ENCODE measurements at regions not wholly inside any gene's neighbourhood (a gene's known extent, or its start where the extent isn't known, plus 50 kb on each side); places are given as distances from the start of the nearest gene placed in this dataset.

DNA sequence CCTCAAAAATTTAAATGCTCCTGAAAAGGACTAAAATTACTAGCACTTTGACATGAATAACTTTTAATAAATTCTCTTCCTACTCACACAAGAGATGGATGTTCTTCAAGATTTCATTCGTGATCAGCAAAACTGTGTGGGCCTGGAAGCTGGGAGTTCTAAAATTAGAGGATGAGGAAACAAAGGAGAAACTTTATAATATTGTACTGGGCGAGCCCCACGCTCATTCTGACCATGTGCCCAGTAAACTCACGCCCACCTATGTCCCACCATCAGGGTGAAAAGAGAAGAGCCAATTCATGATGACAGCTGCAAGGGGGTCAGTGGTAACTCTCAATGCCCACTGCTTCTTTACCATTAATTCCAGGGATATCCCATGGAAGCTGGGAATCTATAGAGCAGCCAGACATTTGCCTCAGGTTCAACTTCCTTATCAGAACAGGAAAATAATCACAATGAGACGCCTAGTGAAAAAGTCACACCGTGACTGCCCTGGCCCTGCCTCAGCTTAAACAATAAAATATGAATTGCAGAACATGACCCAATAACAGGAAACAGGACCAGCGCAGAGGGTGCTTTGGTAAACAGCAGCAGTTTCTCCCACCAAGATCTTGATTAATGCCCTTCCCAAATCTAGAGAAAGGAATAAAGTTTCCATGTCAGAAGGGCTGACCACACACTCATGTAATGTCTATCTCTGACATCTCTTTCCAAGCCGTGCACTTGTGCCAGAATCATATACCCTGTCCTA lies 438.6 kb downstream of the TXNL1 start:
- Histone ChIP-seq H3K27ac (ENCODE audit: low read depth in 2 of 2, low read length in 2 of 2) (no peak overlapping the region), H3K9me3 (ENCODE audit: control insufficient read depth in 2 of 2, low read length in 2 of 2) (peaks cover 0 to 2% of the 10 kb centered on the region in 2 donors), H3K36me3 (ENCODE audit: control insufficient read depth in 2 of 2, insufficient read depth in 2 of 2, low read length in 2 of 2) (no peaks in the 10 kb centered on the region), H3K4me1 (ENCODE audit: control insufficient read depth in 2 of 2, insufficient read depth in 2 of 2, low read length in 2 of 2) (no peaks in the 10 kb centered on the region), H3K9ac (ENCODE audit: low read depth in 1 of 2, low read length in 2 of 2) (no peak overlapping the region), H3K27me3 (ENCODE audit: control insufficient read depth in 2 of 2, insufficient read depth in 2 of 2, low read length in 2 of 2) (no peaks in the 10 kb centered on the region), H3K4me3 (ENCODE audit: low read length in 2 of 2) (no peak overlapping the region)

GRCh38 chr18:56197241-56197859 lies 441.0 kb downstream of the TXNL1 start:
- Histone ChIP-seq H3K27ac (ENCODE audit: low read depth in 2 of 2, low read length in 2 of 2) (no peak overlapping the region), H3K4me3 (ENCODE audit: low read length in 2 of 2) (no peak overlapping the region), H3K9me3 (ENCODE audit: control insufficient read depth in 2 of 2, low read length in 2 of 2) (no peaks in the 10 kb centered on the region), H3K4me1 (ENCODE audit: control insufficient read depth in 2 of 2, insufficient read depth in 2 of 2, low read length in 2 of 2) (no peaks in the 10 kb centered on the region), H3K36me3 (ENCODE audit: control insufficient read depth in 2 of 2, insufficient read depth in 2 of 2, low read length in 2 of 2) (no peaks in the 10 kb centered on the region), H3K9ac (ENCODE audit: low read depth in 1 of 2, low read length in 2 of 2) (no peak overlapping the region), H3K27me3 (ENCODE audit: control insufficient read depth in 2 of 2, insufficient read depth in 2 of 2, low read length in 2 of 2) (no peaks in the 10 kb centered on the region)

DNA sequence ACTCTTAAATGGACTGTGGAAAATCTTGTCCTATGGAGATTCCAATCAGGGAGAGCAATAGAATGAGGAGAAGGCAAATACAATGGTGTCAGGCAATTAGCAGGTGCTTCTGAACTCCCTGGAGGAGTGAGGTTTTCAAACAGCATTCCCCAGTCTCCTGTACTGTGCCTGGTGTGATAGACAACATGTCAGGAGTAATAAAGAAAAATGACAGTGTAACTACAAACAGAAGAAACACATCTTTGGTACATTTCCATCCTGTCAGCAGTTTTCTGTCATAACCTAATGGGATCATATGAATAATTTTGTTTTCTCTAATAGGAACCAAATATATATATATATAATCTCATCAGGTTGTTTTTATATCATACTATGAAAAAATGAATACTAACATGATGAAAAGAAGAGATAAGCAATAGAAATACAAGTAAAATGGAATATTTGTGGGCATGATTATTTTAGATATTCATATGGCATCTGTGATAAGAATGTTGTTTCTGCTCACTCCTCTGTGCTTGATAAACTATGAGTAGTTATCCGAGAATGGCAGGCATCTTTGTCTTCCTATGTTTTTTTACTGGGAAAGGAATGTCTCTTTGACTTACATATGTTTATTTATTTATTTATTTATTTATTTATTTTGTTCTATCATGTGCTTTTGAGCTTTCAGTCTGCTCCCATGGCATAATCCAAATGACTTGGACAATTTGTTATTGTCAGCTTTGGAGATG lies 441.7 kb downstream of the TXNL1 start:
- H3K27me3 ChIP-seq (ENCODE audit: control insufficient read depth in 2 of 2, insufficient read depth in 2 of 2, low read length in 2 of 2), result no peaks in the 10 kb centered on the region
- no peak overlapping the region for H3K9ac ChIP-seq (ENCODE audit: low read depth in 1 of 2, low read length in 2 of 2)
- H3K4me3 ChIP-seq (ENCODE audit: low read length in 2 of 2), result no peak overlapping the region
- H3K4me1 ChIP-seq (ENCODE audit: control insufficient read depth in 2 of 2, insufficient read depth in 2 of 2, low read length in 2 of 2), result no peaks in the 10 kb centered on the region
- no peaks in the 10 kb centered on the region for H3K9me3 ChIP-seq (ENCODE audit: control insufficient read depth in 2 of 2, low read length in 2 of 2)
- H3K36me3 ChIP-seq (ENCODE audit: control insufficient read depth in 2 of 2, insufficient read depth in 2 of 2, low read length in 2 of 2), result no peaks in the 10 kb centered on the region
- H3K27ac ChIP-seq (ENCODE audit: low read depth in 2 of 2, low read length in 2 of 2), result no peak overlapping the region

GRCh38 chr18:56191334-56191733 lies 447.1 kb downstream of the TXNL1 start:
- no peaks in the 10 kb centered on the region for H3K36me3 ChIP-seq (ENCODE audit: control insufficient read depth in 2 of 2, insufficient read depth in 2 of 2, low read length in 2 of 2)
- no peaks in the 10 kb centered on the region for H3K27me3 ChIP-seq (ENCODE audit: control insufficient read depth in 2 of 2, insufficient read depth in 2 of 2, low read length in 2 of 2)
- no peak overlapping the region for H3K4me3 ChIP-seq (ENCODE audit: low read length in 2 of 2)
- no peaks in the 10 kb centered on the region for H3K4me1 ChIP-seq (ENCODE audit: control insufficient read depth in 2 of 2, insufficient read depth in 2 of 2, low read length in 2 of 2)
- H3K9me3 ChIP-seq (ENCODE audit: control insufficient read depth in 2 of 2, low read length in 2 of 2), result no peaks in the 10 kb centered on the region
- H3K27ac ChIP-seq (ENCODE audit: low read depth in 2 of 2, low read length in 2 of 2), result no peak overlapping the region
- no peak overlapping the region for H3K9ac ChIP-seq (ENCODE audit: low read depth in 1 of 2, low read length in 2 of 2)

GRCh38 chr18:56189615-56190014 lies 448.8 kb downstream of the TXNL1 start:
- no peaks in the 10 kb centered on the region for H3K27me3 ChIP-seq (ENCODE audit: control insufficient read depth in 2 of 2, insufficient read depth in 2 of 2, low read length in 2 of 2)
- H3K9me3 ChIP-seq (ENCODE audit: control insufficient read depth in 2 of 2, low read length in 2 of 2), result no peaks in the 10 kb centered on the region
- H3K4me3 ChIP-seq (ENCODE audit: low read length in 2 of 2), result no peak overlapping the region
- no peak overlapping the region for H3K9ac ChIP-seq (ENCODE audit: low read depth in 1 of 2, low read length in 2 of 2)
- H3K27ac ChIP-seq (ENCODE audit: low read depth in 2 of 2, low read length in 2 of 2), result no peak overlapping the region
- H3K4me1 ChIP-seq (ENCODE audit: control insufficient read depth in 2 of 2, insufficient read depth in 2 of 2, low read length in 2 of 2), result no peaks in the 10 kb centered on the region
- H3K36me3 ChIP-seq (ENCODE audit: control insufficient read depth in 2 of 2, insufficient read depth in 2 of 2, low read length in 2 of 2), result no peaks in the 10 kb centered on the region

DNA sequence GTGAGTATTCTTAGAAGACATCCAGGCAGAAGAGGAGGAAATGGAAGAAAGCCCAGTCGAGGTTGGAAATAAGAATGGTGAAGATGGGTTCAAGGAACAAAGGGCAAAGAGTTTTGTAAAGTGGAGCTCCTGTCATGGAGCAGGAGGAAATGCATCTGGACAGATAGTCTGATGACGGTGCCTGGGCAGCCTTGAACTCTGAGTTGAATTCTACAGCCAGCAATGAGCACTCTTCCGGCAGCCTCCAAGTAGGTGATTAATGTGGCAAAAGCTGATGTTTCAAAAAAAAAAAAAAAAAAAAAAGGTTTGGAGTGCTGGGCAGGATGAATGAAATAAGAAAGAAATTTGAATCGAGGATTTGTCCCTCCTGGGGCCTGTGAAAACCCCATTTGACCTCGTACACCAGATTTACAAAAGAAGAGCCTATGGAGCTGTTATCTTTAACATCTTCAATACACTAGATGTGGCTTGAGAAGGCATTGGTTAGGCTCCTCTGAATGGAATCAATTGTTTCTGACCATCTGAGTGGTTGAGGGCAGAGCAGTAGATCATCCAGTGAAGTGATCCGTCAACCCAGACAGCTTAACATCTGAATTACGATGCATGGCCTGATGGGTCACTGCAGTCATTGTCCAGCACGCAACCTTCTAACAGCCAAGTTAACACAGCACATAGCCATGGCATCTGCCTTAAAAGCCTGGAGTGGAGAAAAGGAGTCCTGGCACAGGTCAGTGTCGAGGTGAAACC lies 449.7 kb downstream of the TXNL1 start:
- H3K4me3 ChIP-seq (ENCODE audit: low read length in 2 of 2), result no peak overlapping the region

DNA sequence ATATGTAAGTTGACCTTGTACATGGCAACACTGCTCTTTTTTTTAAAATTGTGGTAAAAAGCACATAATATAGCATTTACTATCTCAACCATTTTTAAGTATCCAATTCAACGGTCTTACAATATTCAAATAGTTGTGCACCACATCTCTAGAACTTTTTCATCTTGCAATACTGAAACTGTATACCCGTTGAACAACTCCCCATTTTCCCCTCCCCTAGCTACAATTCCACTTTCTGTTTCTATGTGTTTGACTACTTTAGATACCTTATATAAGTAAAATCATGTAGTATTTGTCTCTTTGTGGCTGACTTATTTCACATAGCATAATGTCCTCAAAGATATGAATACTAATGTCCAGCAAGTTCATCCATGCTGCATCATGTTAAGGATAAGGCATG lies 452.1 kb downstream of the TXNL1 start:
- no peaks in the 10 kb centered on the region for H3K9me3 ChIP-seq (ENCODE audit: control insufficient read depth in 2 of 2, low read length in 2 of 2)
- H3K36me3 ChIP-seq (ENCODE audit: control insufficient read depth in 2 of 2, insufficient read depth in 2 of 2, low read length in 2 of 2), result no peaks in the 10 kb centered on the region
- no peak overlapping the region for H3K9ac ChIP-seq (ENCODE audit: low read depth in 1 of 2, low read length in 2 of 2)
- H3K27ac ChIP-seq (ENCODE audit: low read depth in 2 of 2, low read length in 2 of 2), result no peak overlapping the region
- no peaks in the 10 kb centered on the region for H3K4me1 ChIP-seq (ENCODE audit: control insufficient read depth in 2 of 2, insufficient read depth in 2 of 2, low read length in 2 of 2)
- no peak overlapping the region for H3K4me3 ChIP-seq (ENCODE audit: low read length in 2 of 2)
- H3K27me3 ChIP-seq (ENCODE audit: control insufficient read depth in 2 of 2, insufficient read depth in 2 of 2, low read length in 2 of 2), result no peaks in the 10 kb centered on the region

More for the DNA sequence above, 449.7 kb downstream of the TXNL1 start:
- Histone ChIP-seq H3K9ac (ENCODE audit: low read depth in 1 of 2, low read length in 2 of 2) (no peak overlapping the region), H3K27ac (ENCODE audit: low read depth in 2 of 2, low read length in 2 of 2) (no peak overlapping the region), H3K36me3 (ENCODE audit: control insufficient read depth in 2 of 2, insufficient read depth in 2 of 2, low read length in 2 of 2) (no peaks in the 10 kb centered on the region), H3K27me3 (ENCODE audit: control insufficient read depth in 2 of 2, insufficient read depth in 2 of 2, low read length in 2 of 2) (no peaks in the 10 kb centered on the region), H3K9me3 (ENCODE audit: control insufficient read depth in 2 of 2, low read length in 2 of 2) (no peaks in the 10 kb centered on the region), H3K4me1 (ENCODE audit: control insufficient read depth in 2 of 2, insufficient read depth in 2 of 2, low read length in 2 of 2) (no peaks in the 10 kb centered on the region)

DNA sequence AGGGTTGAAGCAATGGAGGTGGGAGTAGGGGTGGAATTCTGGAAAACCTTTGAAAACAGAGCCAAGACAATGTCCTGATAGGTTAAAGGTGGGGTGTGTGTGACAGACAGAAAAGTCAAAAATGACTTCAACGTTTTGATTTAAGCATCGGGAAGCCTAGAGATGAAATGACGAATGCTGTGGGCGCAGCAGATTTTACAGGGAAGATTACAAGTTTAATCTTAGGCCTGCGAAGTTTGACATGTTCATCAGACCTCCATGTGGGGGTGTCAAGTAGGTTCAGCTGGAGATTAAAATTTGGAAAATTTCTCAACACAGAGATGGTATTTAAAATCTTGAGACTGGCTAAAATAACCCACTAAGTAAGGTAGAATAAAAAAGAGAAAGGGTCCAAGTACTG lies 453.3 kb downstream of the TXNL1 start:
- Histone ChIP-seq H3K4me3 (ENCODE audit: low read length in 2 of 2) (no peak overlapping the region), H3K27ac (ENCODE audit: low read depth in 2 of 2, low read length in 2 of 2) (no peak overlapping the region), H3K27me3 (ENCODE audit: control insufficient read depth in 2 of 2, insufficient read depth in 2 of 2, low read length in 2 of 2) (no peaks in the 10 kb centered on the region), H3K4me1 (ENCODE audit: control insufficient read depth in 2 of 2, insufficient read depth in 2 of 2, low read length in 2 of 2) (no peaks in the 10 kb centered on the region), H3K36me3 (ENCODE audit: control insufficient read depth in 2 of 2, insufficient read depth in 2 of 2, low read length in 2 of 2) (no peaks in the 10 kb centered on the region), H3K9ac (ENCODE audit: low read depth in 1 of 2, low read length in 2 of 2) (no peak overlapping the region), H3K9me3 (ENCODE audit: control insufficient read depth in 2 of 2, low read length in 2 of 2) (no peaks in the 10 kb centered on the region)

DNA sequence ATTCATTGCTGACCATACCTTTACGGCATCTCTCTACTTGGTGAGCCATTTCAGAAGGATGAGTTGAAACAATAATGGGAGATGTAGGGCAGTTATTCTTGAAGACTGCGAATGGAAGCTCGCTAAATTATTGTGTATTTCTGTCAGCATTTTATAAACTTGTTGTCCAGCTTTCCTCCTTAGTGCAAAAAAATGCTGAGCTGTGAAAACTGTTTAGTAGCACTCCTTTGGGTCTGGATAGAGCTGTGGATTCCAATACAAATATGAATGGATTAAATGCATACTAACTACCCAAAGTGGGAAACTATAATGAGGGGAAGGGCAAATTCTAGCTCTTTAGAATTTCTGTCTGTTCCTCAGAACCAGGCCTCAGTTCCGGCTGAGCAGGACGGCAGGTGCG lies 461.6 kb downstream of the TXNL1 start:
- Histone ChIP-seq H3K27ac (ENCODE audit: low read depth in 2 of 2, low read length in 2 of 2) (no peak overlapping the region), H3K9ac (ENCODE audit: low read depth in 1 of 2, low read length in 2 of 2) (no peak overlapping the region), H3K4me3 (ENCODE audit: low read length in 2 of 2) (no peak overlapping the region), H3K9me3 (ENCODE audit: control insufficient read depth in 2 of 2, low read length in 2 of 2) (no peaks in the 10 kb centered on the region), H3K4me1 (ENCODE audit: control insufficient read depth in 2 of 2, insufficient read depth in 2 of 2, low read length in 2 of 2) (no peaks in the 10 kb centered on the region), H3K27me3 (ENCODE audit: control insufficient read depth in 2 of 2, insufficient read depth in 2 of 2, low read length in 2 of 2) (no peaks in the 10 kb centered on the region), H3K36me3 (ENCODE audit: control insufficient read depth in 2 of 2, insufficient read depth in 2 of 2, low read length in 2 of 2) (no peaks in the 10 kb centered on the region)
